ENCODE measurements at regions not wholly inside any gene's neighbourhood (a gene's known extent, or its start where the extent isn't known, plus 50 kb on each side); places are given as distances from the start of the nearest gene placed in this dataset.

GRCh38 chr11:97451441-97451840, 1061.6 kb downstream of the JRKL start:
- Histone ChIP-seq H2BK15ac (ENCODE audit: low read depth, low read length) (no peak overlapping the region), H3K27me3 (ENCODE audit: control insufficient read depth, insufficient read depth, low read length) (no peaks in the 10 kb centered on the region), H4K20me1 (ENCODE audit: insufficient read depth, low read length) (no peaks in the 10 kb centered on the region), H2AK9ac (replicated peaks; ENCODE audit: low read depth, low read length, poor library complexity) (no peak overlapping the region), H3K18ac (ENCODE audit: low read depth, low read length) (no peak overlapping the region), H3K9me3 (ENCODE audit: control insufficient read depth, insufficient read depth, low read length) (peaks cover 2% of the 10 kb centered on the region; the same call in 1 of the 2 replicates), H3K4ac (ENCODE audit: low read depth, low read length) (no peak overlapping the region), H3K79me1 (ENCODE audit: low read depth in 1 of 2, low read length in 2 of 2) (no peaks in the 10 kb centered on the region), H2BK5ac (ENCODE audit: low read depth, low read length, poor library complexity, severe bottlenecking) (no peak overlapping the region), H3K23ac (ENCODE audit: low read depth, low read length) (no peak overlapping the region), H2AFZ (replicated peaks; ENCODE audit: low read length, poor library complexity) (no peak overlapping the region), H2AK5ac (ENCODE audit: low read depth, low read length) (no peak overlapping the region), H2BK120ac (ENCODE audit: low read depth, low read length) (no peak overlapping the region), H3K4me2 (ENCODE audit: low read depth, low read length) (no peak overlapping the region), H4K8ac (ENCODE audit: low read depth in 2 of 2, low read length in 2 of 2) (no peak overlapping the region), H3K27ac (ENCODE audit: insufficient read depth, low read length) (no peak overlapping the region), H2BK20ac (ENCODE audit: low read depth, low read length) (no peak overlapping the region), H3K4me1 (ENCODE audit: control insufficient read depth, insufficient read depth, low read length) (no peaks in the 10 kb centered on the region), H3K9ac (ENCODE audit: low read depth, low read length) (no peak overlapping the region), H3K36me3 (ENCODE audit: control insufficient read depth, insufficient read depth, low read length) (no peaks in the 10 kb centered on the region), H4K5ac (ENCODE audit: low read depth, low read length) (no peak overlapping the region), H4K91ac (ENCODE audit: insufficient read depth, low read depth, low read length) (no peak overlapping the region), H3K14ac (replicated peaks; ENCODE audit: low read depth, low read length) (no peak overlapping the region), H3K4me3 (ENCODE audit: insufficient read depth, low read depth, low read length) (no peak overlapping the region), H3K56ac (ENCODE audit: extremely low read depth, insufficient read depth, low read length) (no peak overlapping the region), H3K9me1 (ENCODE audit: insufficient read depth, low read length) (no peaks in the 10 kb centered on the region)
- WGBS, 2 experiments (ENCODE audit: extremely low coverage in 2 of 2, insufficient read length in 1 of 2), result no CpG with 5 or more reads among the region's 4 CpGs
- DNase-seq, result no peak
- ChIA-PET POLR2A (ENCODE audit: unreplicated experiment) (no interaction called here), CTCF (no interaction called here)
- TF ChIP-seq USF2 (IDR thresholded peaks at IDR 0.05; ENCODE audit: low read depth, low read length), result no peak
- no peak for TF ChIP-seq MXI1 (IDR thresholded peaks at IDR 0.05; ENCODE audit: borderline replicate concordance, low read depth, low read length)
- no peak for TF ChIP-seq ELK1 (IDR thresholded peaks at IDR 0.05; ENCODE audit: borderline replicate concordance, low read depth, low read length)
- TF ChIP-seq FOS (IDR thresholded peaks at IDR 0.05; ENCODE audit: low read depth, low read length), result no peak
- no peak for TF ChIP-seq RFX5 (IDR thresholded peaks at IDR 0.05; ENCODE audit: low read depth, low read length)
- no peak for TF ChIP-seq CHD1 (IDR thresholded peaks at IDR 0.05; ENCODE audit: low read depth, low read length)
- TF ChIP-seq CTCF (conservative IDR thresholded peaks at IDR 0.05; ENCODE audit: low read depth, low read length), result no peak
- no peak for TF ChIP-seq POLR2A (IDR thresholded peaks at IDR 0.05; ENCODE audit: low read depth, low read length)
- no peak for TF ChIP-seq RCOR1 (IDR thresholded peaks at IDR 0.05; ENCODE audit: insufficient replicate concordance, low read length)
- no peak for TF ChIP-seq SMC3 (IDR thresholded peaks at IDR 0.05; ENCODE audit: low read depth, low read length)
- TF ChIP-seq NFE2L2 (IDR thresholded peaks at IDR 0.05; ENCODE audit: low read depth, low read length), result no peak
- in situ Hi-C loops (cut with MboI; ENCODE audit: low sequenced_read_pairs), result no loop called here
- intact Hi-C loops (cut with micrococcal nuclease), result no loop called here
- no TSS peak for BruUV-seq (replicated peaks)
- ATAC-seq (ENCODE audit: low read depth), result no peak
- dilution Hi-C loops (cut with HindIII; ENCODE audit: low sequenced_read_pairs, unreplicated experiment), result no loop called here

Measured in IMR-90 (cell line).